ENCODE measurements at regions not wholly inside any gene's neighbourhood (a gene's known extent, or its start where the extent isn't known, plus 50 kb on each side); places are given as distances from the start of the nearest gene placed in this dataset.

GRCh38 chr10:111481866-111482265, 405.0 kb downstream of the ADRA2A start:
- H3K4me3 ChIP-seq (ENCODE audit: low read depth, low read length) = no peak overlapping the region
- TF ChIP-seq CTCF (IDR thresholded peaks at IDR 0.05; ENCODE audit: borderline replicate concordance, insufficient read depth, low read depth, low read length) = no peak

- no peak overlapping the region for H3K4me3 ChIP-seq (ENCODE audit: low read depth, low read length)
- TF ChIP-seq CTCF (IDR thresholded peaks at IDR 0.05; ENCODE audit: borderline replicate concordance, insufficient read depth, low read depth, low read length) = no peak
Observed at GRCh38 chr10:111482621-111483216, 405.9 kb downstream of the ADRA2A start.

GRCh38 chr10:111485767-111486166, 408.9 kb downstream of the ADRA2A start:
- no peak overlapping the region for H3K4me3 ChIP-seq (ENCODE audit: low read depth, low read length)
- no peak for TF ChIP-seq CTCF (IDR thresholded peaks at IDR 0.05; ENCODE audit: borderline replicate concordance, insufficient read depth, low read depth, low read length)

- H3K4me3 ChIP-seq (ENCODE audit: low read depth, low read length) = no peak overlapping the region
- TF ChIP-seq CTCF (IDR thresholded peaks at IDR 0.05; ENCODE audit: borderline replicate concordance, insufficient read depth, low read depth, low read length) = no peak
Observed at GRCh38 chr10:111486346-111486745, 409.5 kb downstream of the ADRA2A start.

- TF ChIP-seq CTCF (IDR thresholded peaks at IDR 0.05; ENCODE audit: borderline replicate concordance, insufficient read depth, low read depth, low read length) = no peak
- no peak overlapping the region for H3K4me3 ChIP-seq (ENCODE audit: low read depth, low read length)
Observed at GRCh38 chr10:111488668-111489067, 411.8 kb downstream of the ADRA2A start.

GRCh38 chr10:111491154-111491553, 414.3 kb downstream of the ADRA2A start:
- H3K4me3 ChIP-seq (ENCODE audit: low read depth, low read length) = no peak overlapping the region
- TF ChIP-seq CTCF (IDR thresholded peaks at IDR 0.05; ENCODE audit: borderline replicate concordance, insufficient read depth, low read depth, low read length) = no peak

GRCh38 chr10:111493024-111493625, 416.3 kb downstream of the ADRA2A start:
- TF ChIP-seq CTCF (IDR thresholded peaks at IDR 0.05; ENCODE audit: borderline replicate concordance, insufficient read depth, low read depth, low read length) = no peak
- H3K4me3 ChIP-seq (ENCODE audit: low read depth, low read length) = no peak overlapping the region
